Chondrocyte (in vitro differentiated cells): ENCODE measurements at regions not wholly inside any gene's neighbourhood (a gene's known extent, or its start where the extent isn't known, plus 50 kb on each side); places are given as distances from the start of the nearest gene placed in this dataset.

Experiments
- DNase-seq: peaks from one replicate; pipeline ENCODE4 v3.0.0; 2021; ENCODE audit warnings: mixed read lengths, low spot score
- H3K27ac Mint-ChIP-seq: one replicate; pipeline ENCODE4 v1.8.0; 2021; ENCODE audit warnings: mild to moderate bottlenecking, moderate library complexity, mixed read lengths; ENCODE audit not compliant: unreplicated experiment
- H3K27me3 Mint-ChIP-seq: 2 replicates; pipeline ENCODE4 v1.8.0; 2021; ENCODE audit warnings: low read depth, mixed read lengths
- H3K36me3 Mint-ChIP-seq: 2 replicates; pipeline ENCODE4 v1.8.0; 2021; ENCODE audit warnings: low read depth, mixed read lengths
- H3K4me1 Mint-ChIP-seq: 2 replicates; pipeline ENCODE4 v1.8.0; 2021; ENCODE audit warnings: low read depth, mild to moderate bottlenecking, mixed read lengths
- H3K4me3 Mint-ChIP-seq: one replicate; pipeline ENCODE4 v1.8.0; 2021; ENCODE audit warnings: mild to moderate bottlenecking, moderate library complexity, mixed read lengths; ENCODE audit not compliant: unreplicated experiment
- H3K9me3 Mint-ChIP-seq: 2 replicates; pipeline ENCODE4 v1.8.0; 2021; ENCODE audit warnings: low read depth, mixed read lengths
- TF ChIP-seq, protein P1 (sequence below): fragments of 200-600 bp; sonication (generic); IDR thresholded peaks from 2 replicates; pipeline ENCODE4 v1.5.0; 2021; ENCODE audit warnings: antibody characterized with exemption, mild to moderate bottlenecking, moderate library complexity

- Mint-ChIP-seq H3K27ac (no peak overlapping the region), H3K4me1 (no peaks in the 10 kb centered on the region), H3K9me3 (no peaks in the 10 kb centered on the region), H3K36me3 (no peaks in the 10 kb centered on the region), H3K4me3 (no peak overlapping the region), H3K27me3 (peaks cover 6% of the 10 kb centered on the region)
- no peak for DNase-seq
- TF ChIP-seq, protein P1, sequence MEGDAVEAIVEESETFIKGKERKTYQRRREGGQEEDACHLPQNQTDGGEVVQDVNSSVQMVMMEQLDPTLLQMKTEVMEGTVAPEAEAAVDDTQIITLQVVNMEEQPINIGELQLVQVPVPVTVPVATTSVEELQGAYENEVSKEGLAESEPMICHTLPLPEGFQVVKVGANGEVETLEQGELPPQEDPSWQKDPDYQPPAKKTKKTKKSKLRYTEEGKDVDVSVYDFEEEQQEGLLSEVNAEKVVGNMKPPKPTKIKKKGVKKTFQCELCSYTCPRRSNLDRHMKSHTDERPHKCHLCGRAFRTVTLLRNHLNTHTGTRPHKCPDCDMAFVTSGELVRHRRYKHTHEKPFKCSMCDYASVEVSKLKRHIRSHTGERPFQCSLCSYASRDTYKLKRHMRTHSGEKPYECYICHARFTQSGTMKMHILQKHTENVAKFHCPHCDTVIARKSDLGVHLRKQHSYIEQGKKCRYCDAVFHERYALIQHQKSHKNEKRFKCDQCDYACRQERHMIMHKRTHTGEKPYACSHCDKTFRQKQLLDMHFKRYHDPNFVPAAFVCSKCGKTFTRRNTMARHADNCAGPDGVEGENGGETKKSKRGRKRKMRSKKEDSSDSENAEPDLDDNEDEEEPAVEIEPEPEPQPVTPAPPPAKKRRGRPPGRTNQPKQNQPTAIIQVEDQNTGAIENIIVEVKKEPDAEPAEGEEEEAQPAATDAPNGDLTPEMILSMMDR: no peak
Observed at GRCh38 chr14:97230051-97230450, 432.9 kb downstream of the VRK1 start.

DNA sequence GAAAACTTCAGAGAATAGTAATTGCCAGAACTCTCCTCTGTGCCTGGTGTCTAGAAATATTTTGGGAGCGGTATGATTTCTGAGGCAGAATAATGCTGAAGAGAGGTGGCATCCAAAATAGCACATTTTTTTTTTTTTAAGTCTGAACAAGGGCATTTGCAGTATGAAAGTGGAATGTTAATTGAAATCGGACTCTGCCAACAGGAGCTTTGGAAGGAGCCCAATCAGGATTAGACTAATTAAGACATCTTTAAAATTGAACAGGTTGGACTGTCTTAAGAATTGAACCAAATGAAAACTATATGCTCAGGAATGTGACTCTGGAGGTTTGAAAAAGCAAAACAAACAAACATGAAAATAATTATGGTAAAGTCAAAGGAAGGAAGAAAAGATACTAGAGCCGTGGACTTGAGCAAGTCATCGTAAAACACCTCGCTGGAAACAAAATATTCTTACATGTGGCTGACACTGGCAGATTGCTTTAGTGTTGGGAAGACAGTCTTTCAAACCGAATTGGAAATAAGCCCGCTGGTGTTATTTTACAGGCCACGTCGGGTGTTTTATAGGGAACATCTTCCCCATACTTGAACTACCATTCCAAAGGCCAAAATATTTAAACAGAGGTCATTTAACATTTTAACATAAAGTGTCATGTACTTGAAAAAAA lies 436.3 kb downstream of the VRK1 start:
- no peak for DNase-seq
- Mint-ChIP-seq H3K27ac (no peak overlapping the region), H3K27me3 (peaks cover 12% of the 10 kb centered on the region), H3K4me1 (no peaks in the 10 kb centered on the region), H3K4me3 (no peak overlapping the region), H3K9me3 (no peaks in the 10 kb centered on the region), H3K36me3 (no peaks in the 10 kb centered on the region)
- TF ChIP-seq, protein P1: no peak

DNA sequence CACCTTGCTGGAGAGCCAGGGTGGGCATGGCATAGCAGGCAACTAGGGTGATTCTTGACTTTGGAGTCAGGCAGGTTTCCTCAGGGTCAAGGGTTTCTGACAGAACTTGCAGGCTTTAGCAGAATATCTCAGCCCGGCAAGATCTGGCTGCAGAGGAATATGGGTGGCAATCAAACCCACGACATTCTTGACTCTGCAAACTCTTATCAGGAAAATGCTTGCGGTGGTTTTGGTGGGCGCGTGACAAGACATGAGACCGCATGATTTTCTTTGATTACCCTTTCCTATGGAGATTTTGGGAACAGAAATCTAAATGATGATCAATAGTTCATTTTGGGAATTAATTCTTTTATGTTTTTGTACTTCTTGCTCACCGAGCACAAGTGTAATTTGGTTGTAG lies 449.5 kb downstream of the VRK1 start:
- no peak for DNase-seq
- no peak overlapping the region for H3K4me3 Mint-ChIP-seq
- H3K4me1 Mint-ChIP-seq: no peaks in the 10 kb centered on the region
- TF ChIP-seq, protein P1: no peak
- no peaks in the 10 kb centered on the region for H3K36me3 Mint-ChIP-seq
- peaks cover 19% of the 10 kb centered on the region for H3K27me3 Mint-ChIP-seq
- H3K27ac Mint-ChIP-seq: no peak overlapping the region
- no peaks in the 10 kb centered on the region for H3K9me3 Mint-ChIP-seq

GRCh38 chr14:97248973-97249372 lies 451.8 kb downstream of the VRK1 start:
- Mint-ChIP-seq H3K9me3 (peaks cover 5% of the 10 kb centered on the region), H3K4me1 (no peaks in the 10 kb centered on the region), H3K27ac (no peak overlapping the region), H3K36me3 (no peaks in the 10 kb centered on the region), H3K27me3 (peaks cover 10% of the 10 kb centered on the region), H3K4me3 (no peak overlapping the region)
- no peak for DNase-seq
- TF ChIP-seq, protein P1: no peak

DNA sequence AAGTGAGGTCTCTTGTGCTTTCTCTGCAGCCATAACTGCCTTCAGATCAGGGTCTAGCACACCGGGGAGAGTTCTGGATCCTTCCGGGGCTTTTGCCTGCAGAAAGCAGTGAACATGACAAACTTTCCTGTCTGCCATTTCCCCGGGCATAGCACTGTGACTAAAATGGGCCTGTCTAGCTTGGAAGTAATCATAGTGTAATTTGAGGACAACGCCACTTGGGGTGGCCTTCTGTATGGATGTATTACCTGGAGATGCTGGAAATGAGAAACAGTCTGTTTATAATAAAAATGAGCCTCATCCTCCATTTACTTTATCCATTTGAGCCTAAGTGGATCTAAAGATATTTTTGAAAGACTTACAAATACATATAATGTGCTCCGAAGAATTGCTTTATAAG lies 453.7 kb downstream of the VRK1 start:
- Mint-ChIP-seq H3K4me3 (no peak overlapping the region), H3K27me3 (peaks cover 8% of the 10 kb centered on the region), H3K4me1 (no peaks in the 10 kb centered on the region), H3K9me3 (peaks cover 5% of the 10 kb centered on the region), H3K36me3 (no peaks in the 10 kb centered on the region), H3K27ac (no peak overlapping the region)
- DNase-seq: no peak
- TF ChIP-seq, protein P1: no peak
